ENCODE measurements at regions not wholly inside any gene's neighbourhood (a gene's known extent, or its start where the extent isn't known, plus 50 kb on each side); places are given as distances from the start of the nearest gene placed in this dataset.

- no peak for FAIRE-seq
- DNase-seq (ENCODE audit: insufficient read length, low spot score), result no peak
Measured at GRCh38 chr3:69540706-69541581, 155.1 kb upstream of the FRMD4B start.

DNA sequence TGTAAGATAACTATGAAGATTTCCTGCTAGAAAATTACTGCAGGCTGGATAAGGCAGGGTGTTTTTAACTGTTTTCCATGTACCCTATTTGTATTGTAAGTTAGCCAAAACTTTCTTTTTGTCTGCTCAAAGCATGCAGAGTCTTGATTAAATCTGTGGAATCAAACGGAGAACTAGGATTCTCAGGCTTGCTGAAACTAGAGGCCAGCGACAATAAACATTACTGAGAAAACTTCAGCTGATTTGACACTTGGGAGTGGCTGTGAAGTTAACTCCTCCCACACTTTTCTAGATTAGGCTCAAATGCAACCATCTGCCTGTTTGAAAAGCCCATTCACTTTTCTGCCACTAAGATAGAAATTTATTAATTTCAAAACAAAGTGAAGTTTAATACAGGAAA, 153.2 kb upstream of the FRMD4B start:
- FAIRE-seq, result no peak
- DNase-seq (ENCODE audit: insufficient read length, low spot score), result no peak

GRCh38 chr3:69538281-69538680, 152.4 kb upstream of the FRMD4B start:
- FAIRE-seq (no peak), DNase-seq (ENCODE audit: insufficient read length, low spot score) (no peak)

DNA sequence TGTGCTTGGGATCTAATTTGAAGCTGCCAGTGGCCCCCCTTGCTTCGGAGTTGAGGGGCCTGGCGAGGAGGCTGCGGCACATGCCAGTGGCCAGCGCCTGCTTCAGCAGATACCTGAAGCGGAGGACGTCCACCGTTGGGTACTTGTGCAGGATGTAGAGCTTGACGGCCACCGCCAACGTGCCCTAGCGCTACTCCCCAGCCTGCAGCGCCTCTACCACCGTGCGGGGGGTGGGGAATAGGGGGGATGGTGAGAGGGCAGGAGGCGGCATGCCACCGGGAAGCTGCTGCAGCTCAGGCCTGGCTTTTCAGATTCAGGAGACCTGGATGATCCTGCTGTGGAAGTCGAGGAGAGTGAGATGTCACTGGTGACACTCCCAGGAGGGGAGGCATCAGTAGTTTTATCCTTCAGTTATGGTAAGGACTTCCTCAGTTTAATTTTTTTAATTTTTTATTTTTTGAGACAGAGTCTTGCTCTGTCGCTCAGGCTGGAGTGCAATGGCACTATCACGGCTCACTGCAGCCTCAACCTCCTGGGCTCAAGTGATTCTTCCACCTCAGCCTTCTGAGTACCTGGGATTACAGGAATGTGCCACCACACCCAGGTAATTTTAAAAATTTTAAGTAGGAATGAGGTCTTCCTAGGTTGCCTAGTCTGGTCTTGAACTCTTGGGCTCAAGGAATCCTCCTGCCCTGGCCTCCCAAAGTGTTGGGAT, 150.6 kb upstream of the FRMD4B start:
- no peak for FAIRE-seq
- DNase-seq (ENCODE audit: insufficient read length, low spot score), result no peak

- DNase-seq (ENCODE audit: insufficient read length, low spot score), result no peak
- FAIRE-seq, result no peak
Measured at GRCh38 chr3:69535613-69536012, 149.7 kb upstream of the FRMD4B start.

DNA sequence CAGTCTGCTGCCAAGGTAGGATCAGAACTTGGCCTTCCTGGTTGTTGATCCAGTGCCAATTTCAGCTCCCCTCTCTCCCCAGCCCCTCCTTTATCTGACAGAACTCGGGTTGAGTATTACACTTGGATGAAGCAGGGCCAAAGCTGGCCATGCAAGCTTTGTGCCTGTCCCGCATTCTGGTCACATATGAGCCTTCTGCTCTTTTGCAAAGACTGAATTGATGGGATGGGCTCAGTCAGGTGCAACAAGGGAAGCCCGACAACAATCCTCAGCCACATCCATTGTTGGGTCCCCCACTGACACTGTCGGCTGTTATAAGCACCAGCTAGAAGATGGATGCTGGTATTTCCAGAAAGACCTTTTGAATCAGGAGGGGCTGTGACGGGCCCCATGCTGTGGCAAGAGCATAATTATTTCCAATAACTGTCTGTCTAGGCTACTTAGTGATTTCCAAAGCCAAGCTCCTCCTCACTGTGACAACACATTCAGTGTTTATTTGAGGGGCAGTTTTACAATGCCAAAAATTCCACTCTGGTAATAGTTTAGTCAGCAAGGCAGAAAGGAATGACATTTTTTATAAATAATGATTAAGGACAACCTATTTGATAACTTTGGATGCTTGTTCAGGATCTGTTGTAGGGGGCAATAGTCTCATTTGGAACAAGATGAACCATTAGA, 146.8 kb upstream of the FRMD4B start:
- DNase-seq (ENCODE audit: insufficient read length, low spot score), result no peak
- no peak for FAIRE-seq

DNA sequence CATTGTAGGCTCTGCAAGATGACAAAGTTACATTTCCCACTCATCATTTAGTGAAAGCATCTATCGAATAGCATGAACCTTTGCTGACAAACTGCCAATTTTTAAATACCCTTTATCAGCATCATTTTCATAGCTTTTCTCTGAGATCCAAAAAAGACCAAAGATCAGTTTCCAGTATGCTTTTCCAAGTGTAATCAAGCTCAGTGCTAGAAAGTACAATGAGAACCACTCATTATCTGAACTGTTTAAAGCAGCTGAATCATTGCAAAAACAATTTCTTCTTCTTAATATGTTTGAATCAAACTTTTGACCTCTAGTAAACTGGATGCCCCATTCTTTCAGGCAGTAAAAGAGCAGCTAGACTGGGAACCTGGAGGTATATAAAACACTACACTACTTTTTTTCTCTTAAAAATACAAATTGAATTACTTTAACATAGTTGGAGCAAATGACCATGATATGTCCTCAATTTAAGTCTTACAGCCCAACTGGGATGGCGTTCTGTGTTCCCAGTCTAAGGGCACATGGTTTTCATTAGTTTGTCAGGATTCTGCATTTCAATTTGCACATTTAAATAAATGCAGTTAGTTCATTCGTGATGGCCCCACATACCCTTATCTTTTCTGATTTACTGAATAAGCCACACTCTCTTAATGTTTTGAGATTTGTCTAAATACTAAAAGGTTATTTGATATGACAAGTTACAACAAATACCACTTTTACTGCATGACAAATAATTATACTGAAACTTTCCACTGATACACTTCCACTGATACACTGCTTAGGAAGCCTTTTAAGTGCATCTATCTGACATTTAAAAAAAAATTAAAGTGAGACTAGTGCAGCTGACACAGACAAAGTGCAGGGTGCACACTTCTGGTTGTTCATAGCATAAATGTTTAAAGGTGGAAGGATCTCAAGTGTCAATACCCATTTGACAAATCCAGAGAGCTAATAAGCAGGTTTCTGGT, 146.0 kb upstream of the FRMD4B start:
- FAIRE-seq (no peak), DNase-seq (ENCODE audit: insufficient read length, low spot score) (no peak)

GRCh38 chr3:69530554-69530953, 144.7 kb upstream of the FRMD4B start:
- DNase-seq (ENCODE audit: insufficient read length, low spot score) (no peak), FAIRE-seq (no peak)

DNA sequence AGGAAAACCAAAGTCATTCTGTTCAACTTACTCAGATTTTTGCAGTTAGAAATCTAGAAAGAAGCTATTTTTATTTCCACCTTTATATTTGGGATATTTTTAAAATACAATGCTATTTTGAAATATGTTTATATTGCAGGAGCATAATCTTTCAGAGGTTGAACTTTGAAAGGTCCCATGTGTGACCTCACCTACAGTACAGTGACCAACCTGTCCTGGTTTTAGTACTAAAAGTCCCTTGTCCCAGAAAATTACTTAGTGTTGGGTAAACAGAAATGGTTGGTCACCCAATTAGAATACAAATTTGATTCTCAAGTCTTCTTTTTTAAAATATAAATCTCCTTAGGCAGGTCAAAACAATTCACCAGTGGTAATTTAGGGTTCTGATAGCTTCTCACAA, 141.6 kb upstream of the FRMD4B start:
- DNase-seq (ENCODE audit: insufficient read length, low spot score) (no peak), FAIRE-seq (no peak)

DNA sequence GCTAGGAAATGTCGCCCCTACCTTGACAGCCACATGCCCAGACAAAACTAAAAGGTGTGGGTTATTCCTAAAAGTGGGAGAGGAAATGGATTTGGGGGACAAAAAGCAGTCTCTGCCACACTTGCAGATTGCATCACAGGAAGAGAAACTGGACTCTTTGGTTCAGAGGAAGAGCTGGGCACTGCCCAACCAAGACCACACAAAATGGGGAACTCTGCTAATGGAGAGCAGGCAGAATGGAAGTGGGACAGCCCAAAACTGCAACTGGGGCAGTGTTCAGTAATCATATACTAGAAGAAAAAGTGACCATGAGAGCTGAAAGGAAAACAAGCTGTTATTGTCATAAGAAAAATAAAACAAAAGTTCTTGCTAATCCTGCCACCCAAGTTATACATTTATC, 138.9 kb upstream of the FRMD4B start:
- no peak for FAIRE-seq
- DNase-seq (ENCODE audit: insufficient read length, low spot score), result no peak

- no peak for DNase-seq (ENCODE audit: insufficient read length, low spot score)
- FAIRE-seq, result no peak
Measured at GRCh38 chr3:69521286-69521685, 135.4 kb upstream of the FRMD4B start.

DNA sequence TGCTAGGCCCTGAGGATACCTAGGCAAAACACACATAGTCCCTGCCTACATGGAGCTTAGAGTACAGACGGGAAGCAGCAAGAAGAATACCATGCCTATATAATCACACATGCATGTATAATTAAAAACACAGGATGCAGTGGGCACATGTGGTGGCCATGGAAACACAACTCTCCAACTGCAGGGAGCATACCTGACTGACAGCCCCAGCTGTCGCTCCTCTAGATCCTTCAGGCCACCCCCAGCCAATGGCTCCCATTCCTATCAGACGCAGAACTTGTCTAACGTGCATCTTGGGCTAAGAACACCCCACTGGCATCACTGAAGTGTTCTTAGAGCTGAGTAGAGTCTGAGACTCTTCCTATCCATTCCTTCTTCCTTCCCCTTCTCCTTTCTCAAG, 125.5 kb upstream of the FRMD4B start:
- FAIRE-seq, result no peak
- no peak for DNase-seq (ENCODE audit: insufficient read length, low spot score)

- FAIRE-seq (no peak), DNase-seq (ENCODE audit: insufficient read length, low spot score) (no peak)
Measured at GRCh38 chr3:69510481-69511030, 124.7 kb upstream of the FRMD4B start.

DNA sequence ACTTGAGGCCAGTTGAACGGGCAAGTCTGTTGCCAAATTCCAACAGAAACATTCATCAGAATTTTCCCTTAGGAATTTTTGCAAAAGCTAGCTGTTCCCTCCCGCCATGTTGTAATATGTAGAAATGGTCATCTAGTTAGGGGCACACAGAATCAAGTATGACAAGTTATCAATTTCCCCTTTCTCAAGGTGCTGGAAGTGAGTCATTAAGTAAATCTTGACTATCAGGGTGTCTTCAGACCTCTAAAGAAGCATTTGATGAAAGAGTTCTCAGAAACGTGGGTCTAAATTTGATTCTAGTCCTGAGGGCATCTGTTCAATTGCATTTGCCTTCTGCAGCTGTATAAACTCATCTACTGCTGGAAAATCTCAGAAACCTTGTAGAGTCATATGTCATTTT, 123.4 kb upstream of the FRMD4B start:
- no peak for FAIRE-seq
- DNase-seq (ENCODE audit: insufficient read length, low spot score), result no peak

GRCh38 chr3:69505770-69506407, 120.0 kb upstream of the FRMD4B start:
- FAIRE-seq, result no peak
- DNase-seq (ENCODE audit: insufficient read length, low spot score), result no peak

DNA sequence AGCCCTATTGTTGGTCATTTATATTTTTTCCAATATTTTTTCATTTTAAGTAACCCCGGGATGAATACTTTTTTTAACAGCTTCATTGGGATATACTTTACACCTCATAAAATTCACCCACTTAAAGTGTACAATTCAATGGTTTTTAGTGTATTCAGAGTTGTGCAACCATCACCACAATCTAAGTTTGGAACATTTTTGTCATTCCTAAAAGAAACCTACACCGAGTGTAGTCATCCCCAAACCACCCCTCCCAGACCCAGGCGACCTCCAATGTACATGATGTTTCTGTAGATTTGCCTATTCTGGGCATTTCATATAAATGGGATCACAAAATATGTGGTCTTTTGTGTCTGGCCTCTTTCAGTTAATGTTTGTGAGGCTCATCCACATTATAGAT, 118.3 kb upstream of the FRMD4B start:
- FAIRE-seq (no peak), DNase-seq (ENCODE audit: insufficient read length, low spot score) (no peak)

DNA sequence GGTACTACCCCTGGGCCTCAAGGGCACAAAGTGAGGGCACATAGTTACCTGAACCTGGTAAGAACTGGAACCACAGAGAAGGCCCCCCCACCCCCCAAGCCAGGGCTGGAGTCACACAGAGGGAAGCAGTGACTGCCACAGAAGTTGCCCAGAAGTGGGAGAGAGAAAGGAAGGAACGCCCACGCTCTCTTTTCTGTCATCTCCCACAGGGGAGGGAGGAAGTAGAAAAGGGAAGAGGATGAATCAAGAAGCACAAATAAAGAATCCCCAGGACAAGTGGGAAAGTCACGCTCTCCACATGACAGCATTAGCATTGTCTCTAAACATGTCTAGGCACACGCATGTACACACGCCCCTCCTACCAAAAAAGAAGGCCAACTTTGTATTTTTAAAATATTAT, 114.7 kb upstream of the FRMD4B start:
- DNase-seq (ENCODE audit: insufficient read length, low spot score) (no peak), FAIRE-seq (no peak)

GRCh38 chr3:69499899-69500421, 114.1 kb upstream of the FRMD4B start:
- DNase-seq (ENCODE audit: insufficient read length, low spot score) (no peak), FAIRE-seq (no peak)

DNA sequence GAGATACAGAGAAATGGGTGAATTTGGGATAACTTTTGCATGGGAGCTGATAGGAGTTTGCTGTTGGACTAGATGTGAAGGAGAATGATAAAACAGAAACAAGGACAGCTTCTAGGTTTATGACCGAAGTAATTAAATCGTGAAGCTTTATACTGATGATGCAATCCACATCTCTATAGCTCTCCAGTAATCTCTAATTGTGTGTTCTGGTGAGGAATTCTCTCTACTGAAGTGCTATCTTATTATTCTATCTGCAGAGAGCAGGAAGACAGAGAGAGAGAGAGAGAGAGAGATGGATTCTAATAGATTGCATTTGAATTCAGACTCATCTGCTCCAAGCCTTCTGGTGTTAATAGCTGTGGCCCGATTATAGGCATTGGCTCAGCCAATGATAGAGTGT, 113.5 kb upstream of the FRMD4B start:
- no peak for FAIRE-seq
- DNase-seq (ENCODE audit: insufficient read length, low spot score), result no peak
